T1000 (cell line): ENCODE measurements at regions not wholly inside any gene's neighbourhood (a gene's known extent, or its start where the extent isn't known, plus 50 kb on each side); places are given as distances from the start of the nearest gene placed in this dataset.

ENCODE experiments used
- DNase-seq: peaks from one replicate; lab custom pipeline; 2025; ENCODE audit warnings: mixed read lengths; lab: John Stamatoyannopoulos, UW

GRCh38 chr5:35430381-35431162 lies 187.1 kb upstream of the SPEF2 start:
- DNase-seq, result no peak

GRCh38 chr5:35420200-35420599 lies 189.9 kb upstream of the PRLR start:
- no peak for DNase-seq

DNA sequence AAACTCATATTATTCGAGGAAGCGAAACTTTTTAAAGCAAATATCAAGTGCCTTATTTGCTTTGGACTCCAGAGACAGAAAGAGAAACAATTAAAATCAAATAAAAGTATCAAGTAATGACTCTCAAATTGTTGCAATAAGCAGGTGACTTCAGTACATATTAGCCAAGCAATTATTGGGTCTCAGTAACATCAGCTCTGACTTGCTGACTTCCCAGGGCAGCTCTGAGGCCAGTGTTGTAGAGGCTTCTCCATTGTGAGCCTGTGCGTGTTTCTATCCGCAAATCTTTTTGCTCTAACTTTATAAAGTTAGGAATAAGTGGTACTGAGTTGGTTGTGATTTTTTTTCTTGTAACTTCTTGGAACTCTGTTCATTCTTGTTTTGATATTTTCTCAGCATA lies 186.8 kb upstream of the PRLR start:
- no peak for DNase-seq

DNA sequence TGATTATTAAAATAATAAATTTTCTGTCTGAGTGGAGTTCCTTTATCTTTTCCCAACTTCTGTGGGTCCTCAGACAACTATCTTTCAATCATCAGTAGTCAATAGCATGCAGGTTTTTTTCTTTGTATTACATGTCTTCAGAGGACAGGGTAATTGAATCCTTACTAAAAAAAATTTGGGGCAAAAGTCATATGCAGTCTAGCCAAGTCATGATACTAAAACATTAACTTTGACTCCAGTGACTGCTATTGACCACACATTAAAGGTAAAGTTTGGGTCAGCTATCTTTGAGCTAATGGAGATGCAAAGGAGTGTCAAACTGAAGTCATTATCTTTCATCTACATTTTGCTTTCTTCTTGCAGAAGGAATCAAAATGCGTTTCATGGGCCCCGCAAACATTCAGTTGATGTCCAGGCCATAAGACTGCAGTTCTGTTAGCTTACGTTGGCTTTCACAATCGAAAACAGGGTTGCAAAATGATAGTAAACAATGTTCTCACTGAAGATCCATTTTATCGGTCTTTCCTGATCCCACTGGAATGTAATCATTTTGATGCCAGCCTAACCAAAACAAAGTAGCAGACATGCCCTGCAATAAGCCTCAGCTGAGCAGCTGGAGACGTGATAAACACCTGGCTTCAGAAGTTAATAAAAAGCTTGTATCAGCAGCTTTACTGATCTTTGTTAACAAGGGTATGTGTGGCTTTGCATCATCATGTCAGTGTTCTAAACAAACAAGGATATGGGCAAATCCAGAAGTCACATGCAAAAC lies 186.1 kb upstream of the PRLR start:
- DNase-seq, result no peak

GRCh38 chr5:35415309-35415708 lies 185.0 kb upstream of the PRLR start:
- no peak for DNase-seq

- DNase-seq, result no peak
Observed at GRCh38 chr5:35409361-35409760, 179.1 kb upstream of the PRLR start.

GRCh38 chr5:35408146-35408545 lies 177.9 kb upstream of the PRLR start:
- no peak for DNase-seq

- DNase-seq, result no peak
Observed at GRCh38 chr5:35407697-35408096, 177.4 kb upstream of the PRLR start.

GRCh38 chr5:35405938-35406337 lies 175.7 kb upstream of the PRLR start:
- DNase-seq, result no peak

DNA sequence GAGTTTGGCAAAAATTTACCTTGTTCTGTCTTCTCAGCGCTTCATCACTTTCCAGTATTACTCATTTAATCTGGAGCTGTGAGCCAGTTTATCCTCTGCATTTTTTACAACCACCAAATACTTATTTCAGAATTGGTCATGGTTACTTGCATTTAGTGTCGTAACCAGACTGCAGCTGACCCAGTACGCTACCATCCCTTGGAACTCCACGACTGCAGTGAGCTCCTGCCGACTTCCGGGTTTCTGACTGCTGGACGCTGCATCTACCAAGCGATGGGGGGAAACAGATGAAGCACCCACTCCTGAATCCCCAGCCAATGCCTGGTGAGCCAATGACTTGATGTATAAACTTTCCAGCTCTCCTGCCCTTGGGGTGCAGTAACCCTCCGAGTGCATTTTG lies 174.4 kb upstream of the PRLR start:
- DNase-seq, result no peak

DNA sequence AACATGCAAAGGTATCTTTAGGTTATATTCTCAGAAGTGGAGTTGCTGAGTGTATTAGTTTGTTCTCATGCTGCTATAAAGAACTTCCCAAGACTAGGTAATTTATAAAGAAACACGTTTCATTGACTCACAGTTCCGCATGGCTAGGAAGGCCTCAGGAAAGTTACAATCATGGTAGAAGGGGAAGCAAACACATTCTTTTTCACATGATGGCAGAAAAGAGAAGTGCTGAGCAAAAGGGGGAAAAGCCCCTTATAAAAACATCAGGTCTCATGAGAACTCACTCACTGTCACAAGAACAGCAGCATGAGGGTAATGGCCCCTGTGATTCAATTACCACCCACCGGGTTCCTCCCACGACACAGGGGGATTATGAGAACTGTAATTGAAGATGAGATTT lies 163.6 kb upstream of the PRLR start:
- no peak for DNase-seq

GRCh38 chr5:35384658-35385057 lies 154.4 kb upstream of the PRLR start:
- no peak for DNase-seq

GRCh38 chr5:35383041-35383440 lies 152.8 kb upstream of the PRLR start:
- DNase-seq, result no peak

- DNase-seq, result no peak
Observed at GRCh38 chr5:35377653-35378052, 147.4 kb upstream of the PRLR start.

DNA sequence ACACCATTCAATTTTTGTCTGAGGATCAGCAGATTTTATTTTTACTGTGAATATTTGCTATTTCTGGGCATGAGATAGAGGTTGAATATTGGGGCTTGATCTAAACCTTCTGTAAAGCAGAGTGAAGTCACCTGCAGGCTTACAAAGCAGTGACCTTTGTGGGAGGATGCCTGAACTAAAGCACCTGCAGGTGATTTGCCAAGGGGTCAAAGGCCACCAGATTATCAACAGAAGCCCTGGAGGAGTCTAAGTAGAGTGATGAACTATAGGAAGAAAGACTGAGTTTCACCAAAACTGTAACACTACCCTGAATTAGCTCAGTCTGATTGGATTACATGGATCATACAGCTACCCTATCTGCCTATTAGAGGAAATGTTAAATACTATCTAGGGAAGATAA lies 144.3 kb upstream of the PRLR start:
- DNase-seq, result no peak

- DNase-seq, result no peak
Observed at GRCh38 chr5:35373249-35373648, 143.0 kb upstream of the PRLR start.

GRCh38 chr5:35372482-35372881 lies 142.2 kb upstream of the PRLR start:
- DNase-seq, result no peak

GRCh38 chr5:35371951-35372426 lies 141.7 kb upstream of the PRLR start:
- no peak for DNase-seq

DNA sequence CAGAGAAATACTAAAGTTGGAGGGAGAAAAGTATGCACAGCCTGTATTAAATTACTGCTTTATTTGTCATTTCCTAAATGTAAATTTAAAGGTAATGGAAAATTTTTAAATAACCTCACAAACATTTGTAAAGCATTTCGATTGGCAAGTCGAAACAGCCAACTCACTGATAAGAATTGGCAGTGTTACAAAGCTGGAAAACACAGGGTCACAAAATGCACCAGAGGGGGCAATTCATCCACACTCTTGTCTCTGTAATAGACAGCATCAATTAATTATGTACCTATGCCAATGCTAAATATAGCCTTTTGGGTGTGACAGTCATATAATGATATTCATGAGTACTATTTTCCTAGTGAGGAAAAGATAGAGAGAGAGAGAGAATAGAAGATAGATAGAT lies 140.6 kb upstream of the PRLR start:
- no peak for DNase-seq

- no peak for DNase-seq
Observed at GRCh38 chr5:35369965-35370790, 139.9 kb upstream of the PRLR start.

DNA sequence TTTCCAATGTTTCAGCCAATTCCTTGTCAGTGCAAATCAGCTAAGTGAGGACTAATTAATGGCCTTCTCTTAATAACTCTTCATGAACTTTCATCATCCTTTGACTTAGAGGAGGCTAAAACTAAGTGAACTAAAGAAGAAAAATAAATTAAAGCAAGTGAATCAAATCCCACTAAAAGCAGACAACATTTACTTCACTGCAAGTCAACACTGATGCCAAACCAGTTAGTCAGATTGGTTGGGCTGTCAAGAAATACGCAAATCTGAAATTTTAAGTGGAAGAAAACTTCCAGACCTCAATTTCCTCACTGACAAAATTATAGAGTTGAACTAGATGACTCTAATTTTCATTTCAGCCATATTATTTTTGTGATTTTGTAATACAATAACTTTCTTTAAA lies 137.2 kb upstream of the PRLR start:
- DNase-seq, result no peak

DNA sequence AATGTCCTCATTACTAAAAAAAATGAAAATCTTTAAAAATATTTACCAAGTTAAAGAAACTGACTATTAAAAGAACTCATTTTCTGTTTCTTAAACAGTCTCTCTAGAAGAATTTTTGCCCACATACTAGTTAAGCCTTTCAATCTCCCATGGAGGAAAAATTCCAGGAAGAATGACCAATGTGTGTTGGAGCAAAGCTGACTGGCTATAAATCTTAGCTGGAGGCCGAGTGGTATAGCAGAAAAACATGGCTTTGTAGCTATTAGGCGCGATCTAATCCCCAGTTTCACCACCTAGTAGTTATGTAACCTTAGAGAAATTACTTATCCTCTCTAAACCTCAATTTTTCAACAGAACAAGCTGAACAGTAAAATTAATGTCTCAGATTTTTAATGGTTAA lies 135.5 kb upstream of the PRLR start:
- no peak for DNase-seq

DNA sequence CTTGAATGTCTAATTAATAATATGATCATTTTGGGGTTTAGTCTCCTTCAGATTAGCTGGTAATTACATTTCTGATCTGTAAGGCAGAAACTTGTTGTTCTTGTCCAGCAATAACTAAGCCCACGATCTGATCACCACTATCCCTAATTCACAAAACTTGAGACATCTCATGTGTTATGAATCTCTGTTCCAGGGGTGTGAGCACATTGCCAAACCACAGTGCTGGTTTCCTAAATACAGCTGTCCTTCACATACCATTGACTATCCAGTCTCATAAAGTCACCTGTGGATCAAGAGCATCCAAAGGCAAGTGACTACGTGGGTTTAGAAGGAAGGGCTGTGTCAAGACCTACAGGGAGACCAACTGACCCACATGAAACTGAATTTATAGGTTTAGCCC lies 134.1 kb upstream of the PRLR start:
- DNase-seq, result no peak
